ENCODE measurements at regions not wholly inside any gene's neighbourhood (a gene's known extent, or its start where the extent isn't known, plus 50 kb on each side); places are given as distances from the start of the nearest gene placed in this dataset.

DNA sequence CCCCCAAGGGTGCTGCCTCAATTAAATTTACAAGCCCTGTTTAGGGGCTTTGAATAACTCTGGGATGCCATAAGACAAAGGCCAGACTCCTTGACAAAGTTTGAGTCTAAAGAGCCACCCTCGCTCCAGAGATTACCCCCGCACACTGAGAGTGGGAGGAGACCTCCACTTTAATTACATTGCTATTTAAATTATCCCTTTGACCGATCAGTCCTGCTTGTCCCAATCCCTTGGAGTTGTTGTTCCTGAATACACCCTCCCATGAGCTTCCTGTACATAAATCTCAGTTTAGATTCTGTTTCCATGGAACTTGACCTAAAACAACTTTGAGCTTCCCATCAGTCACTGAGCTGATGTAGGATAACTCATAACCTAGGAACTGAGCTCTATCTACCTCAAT is 596.3 kb downstream of the PYDC2 start:
- Histone ChIP-seq H3K9ac (no peak overlapping the region), H3K9me3 (ENCODE audit: low read depth) (no peaks in the 10 kb centered on the region), H3F3A (ENCODE audit: insufficient read depth) (no peaks in the 10 kb centered on the region), H3K4me1 (ENCODE audit: insufficient read depth) (no peaks in the 10 kb centered on the region), H3K27me3 (replicated peaks; ENCODE audit: insufficient read depth) (no peaks in the 10 kb centered on the region), H2AFZ (no peak overlapping the region), H3K79me2 (ENCODE audit: insufficient read depth) (no peaks in the 10 kb centered on the region), H3K4me3 (no peak overlapping the region), H3K27ac (no peak overlapping the region), H3K4me2 (ENCODE audit: unreplicated experiment) (no peak overlapping the region), H3K9me2 (ENCODE audit: insufficient read depth) (no peaks in the 10 kb centered on the region), H3K36me3 (ENCODE audit: low read depth) (no peaks in the 10 kb centered on the region), H4K20me1 (ENCODE audit: insufficient read depth) (no peaks in the 10 kb centered on the region)
- TF ChIP-seq EZH2 (IDR thresholded peaks at IDR 0.05; ENCODE audit: insufficient read depth, poor library complexity, severe bottlenecking): no peak
- no peak for TF ChIP-seq EZH2phosphoT487 (IDR thresholded peaks at IDR 0.05; ENCODE audit: insufficient read depth, low read depth)
- in situ Hi-C loops (cut with MboI): no loop called here
- 29 to 36% methylated on average over 3 of the region's 3 CpGs for WGBS, 2 experiments (ENCODE audit: low coverage in 1 of 2, low lambda C conversion rate in 2 of 2, missing lambda C conversion rate in 2 of 2)
- no peak for DNase-seq

GRCh38 chr3:192060160-192060781 is 599.3 kb downstream of the PYDC2 start:
- Histone ChIP-seq H3K79me2 (ENCODE audit: insufficient read depth) (no peaks in the 10 kb centered on the region), H3K9ac (no peak overlapping the region), H3K36me3 (ENCODE audit: low read depth) (no peaks in the 10 kb centered on the region), H3K4me3 (no peak overlapping the region), H3K27ac (no peak overlapping the region), H4K20me1 (ENCODE audit: insufficient read depth) (no peaks in the 10 kb centered on the region), H3K4me2 (ENCODE audit: unreplicated experiment) (no peak overlapping the region), H3F3A (ENCODE audit: insufficient read depth) (no peaks in the 10 kb centered on the region), H3K9me3 (ENCODE audit: low read depth) (no peaks in the 10 kb centered on the region), H3K4me1 (ENCODE audit: insufficient read depth) (no peaks in the 10 kb centered on the region), H3K27me3 (replicated peaks; ENCODE audit: insufficient read depth) (no peaks in the 10 kb centered on the region), H2AFZ (no peak overlapping the region), H3K9me2 (ENCODE audit: insufficient read depth) (no peaks in the 10 kb centered on the region)
- DNase-seq: no peak
- in situ Hi-C loops (cut with MboI): no loop called here
- 4 to 6% methylated on average over 3 of the region's 3 CpGs for WGBS, 2 experiments (ENCODE audit: low coverage in 1 of 2, low lambda C conversion rate in 2 of 2, missing lambda C conversion rate in 2 of 2)
- TF ChIP-seq EZH2 (IDR thresholded peaks at IDR 0.05; ENCODE audit: insufficient read depth, poor library complexity, severe bottlenecking) (no peak), EZH2phosphoT487 (IDR thresholded peaks at IDR 0.05; ENCODE audit: insufficient read depth, low read depth) (no peak)

- Histone ChIP-seq H3K27ac (no peak overlapping the region), H3K9ac (no peak overlapping the region), H3K36me3 (ENCODE audit: low read depth) (no peaks in the 10 kb centered on the region), H4K20me1 (ENCODE audit: insufficient read depth) (no peaks in the 10 kb centered on the region), H3K4me2 (ENCODE audit: unreplicated experiment) (no peak overlapping the region), H3K9me3 (ENCODE audit: low read depth) (no peaks in the 10 kb centered on the region), H3K27me3 (replicated peaks; ENCODE audit: insufficient read depth) (no peaks in the 10 kb centered on the region), H3K9me2 (ENCODE audit: insufficient read depth) (no peaks in the 10 kb centered on the region), H3K79me2 (ENCODE audit: insufficient read depth) (no peaks in the 10 kb centered on the region), H3K4me1 (ENCODE audit: insufficient read depth) (no peaks in the 10 kb centered on the region), H3F3A (ENCODE audit: insufficient read depth) (no peaks in the 10 kb centered on the region), H3K4me3 (no peak overlapping the region), H2AFZ (no peak overlapping the region)
- DNase-seq: no peak
- in situ Hi-C loops (cut with MboI): no loop called here
- TF ChIP-seq EZH2phosphoT487 (IDR thresholded peaks at IDR 0.05; ENCODE audit: insufficient read depth, low read depth): no peak
- TF ChIP-seq EZH2 (IDR thresholded peaks at IDR 0.05; ENCODE audit: insufficient read depth, poor library complexity, severe bottlenecking): no peak
- 18 to 22% methylated on average over 2 of the region's 2 CpGs for WGBS, 2 experiments (ENCODE audit: low coverage in 1 of 2, low lambda C conversion rate in 2 of 2, missing lambda C conversion rate in 2 of 2)
Measured at GRCh38 chr3:192061426-192061825, 600.5 kb downstream of the PYDC2 start.

DNA sequence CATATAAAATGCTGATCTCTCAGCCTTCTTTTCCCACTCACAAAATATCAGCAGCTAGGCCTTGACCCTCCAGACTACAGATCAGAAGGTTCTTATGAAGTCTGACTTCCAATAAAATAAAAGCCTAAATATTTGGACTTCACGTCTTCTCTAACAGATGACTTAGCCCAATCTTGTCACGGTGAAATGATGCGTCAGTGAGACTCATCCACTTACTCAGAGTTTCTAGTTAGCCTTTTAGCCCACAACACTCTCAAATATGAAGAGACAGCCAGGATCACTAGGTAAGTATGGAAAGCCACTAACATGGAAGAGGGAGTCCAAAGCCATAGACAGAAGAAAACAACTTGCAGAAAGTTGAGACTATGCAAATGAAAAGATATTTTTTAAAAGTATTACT is 601.2 kb downstream of the PYDC2 start:
- 26 to 28% methylated on average over 3 of the region's 3 CpGs for WGBS, 2 experiments (ENCODE audit: low coverage in 1 of 2, low lambda C conversion rate in 2 of 2, missing lambda C conversion rate in 2 of 2)
- in situ Hi-C loops (cut with MboI): no loop called here
- H3K79me2 ChIP-seq (ENCODE audit: insufficient read depth): no peaks in the 10 kb centered on the region

GRCh38 chr3:192063570-192063969 is 602.6 kb downstream of the PYDC2 start:
- WGBS, 2 experiments (ENCODE audit: low coverage in 1 of 2, low lambda C conversion rate in 2 of 2, missing lambda C conversion rate in 2 of 2): 44 to 56% methylated on average over 16 of the region's 16 CpGs
- H2AFZ ChIP-seq: no peak overlapping the region
- no peaks in the 10 kb centered on the region for H3K9me3 ChIP-seq (ENCODE audit: low read depth)
- no peak overlapping the region for H3K27ac ChIP-seq
- H3K9me2 ChIP-seq (ENCODE audit: insufficient read depth): no peaks in the 10 kb centered on the region
- H3K27me3 ChIP-seq (replicated peaks; ENCODE audit: insufficient read depth): no peaks in the 10 kb centered on the region
- no peak for DNase-seq
- no peak overlapping the region for H3K9ac ChIP-seq
- no peak overlapping the region for H3K4me3 ChIP-seq
- H4K20me1 ChIP-seq (ENCODE audit: insufficient read depth): no peaks in the 10 kb centered on the region
- H3K4me2 ChIP-seq (ENCODE audit: unreplicated experiment): no peak overlapping the region
- no peaks in the 10 kb centered on the region for H3F3A ChIP-seq (ENCODE audit: insufficient read depth)
- TF ChIP-seq EZH2 (IDR thresholded peaks at IDR 0.05; ENCODE audit: insufficient read depth, poor library complexity, severe bottlenecking): no peak
- no peak for TF ChIP-seq EZH2phosphoT487 (IDR thresholded peaks at IDR 0.05; ENCODE audit: insufficient read depth, low read depth)
- H3K79me2 ChIP-seq (ENCODE audit: insufficient read depth): no peaks in the 10 kb centered on the region
- no peaks in the 10 kb centered on the region for H3K36me3 ChIP-seq (ENCODE audit: low read depth)
- in situ Hi-C loops (cut with MboI): no loop called here
- H3K4me1 ChIP-seq (ENCODE audit: insufficient read depth): no peaks in the 10 kb centered on the region

More for the DNA sequence above, 601.2 kb downstream of the PYDC2 start:
- no peak overlapping the region for H2AFZ ChIP-seq
- H3K36me3 ChIP-seq (ENCODE audit: low read depth): no peaks in the 10 kb centered on the region
- DNase-seq: no peak
- H3K27ac ChIP-seq: no peak overlapping the region
- H3K27me3 ChIP-seq (replicated peaks; ENCODE audit: insufficient read depth): no peaks in the 10 kb centered on the region
- no peaks in the 10 kb centered on the region for H3K9me2 ChIP-seq (ENCODE audit: insufficient read depth)
- H3K4me3 ChIP-seq: no peak overlapping the region
- no peak overlapping the region for H3K9ac ChIP-seq
- H3F3A ChIP-seq (ENCODE audit: insufficient read depth): no peaks in the 10 kb centered on the region
- H3K4me2 ChIP-seq (ENCODE audit: unreplicated experiment): no peak overlapping the region
- H4K20me1 ChIP-seq (ENCODE audit: insufficient read depth): no peaks in the 10 kb centered on the region
- H3K4me1 ChIP-seq (ENCODE audit: insufficient read depth): no peaks in the 10 kb centered on the region
- TF ChIP-seq EZH2 (IDR thresholded peaks at IDR 0.05; ENCODE audit: insufficient read depth, poor library complexity, severe bottlenecking) (no peak), EZH2phosphoT487 (IDR thresholded peaks at IDR 0.05; ENCODE audit: insufficient read depth, low read depth) (no peak)
- H3K9me3 ChIP-seq (ENCODE audit: low read depth): no peaks in the 10 kb centered on the region

Measured in GM23248 (cell line).